ENCODE measurements at regions not wholly inside any gene's neighbourhood (a gene's known extent, or its start where the extent isn't known, plus 50 kb on each side); places are given as distances from the start of the nearest gene placed in this dataset.
"Not testable (repeated sequence)": the region's sequence is repeated elsewhere in the genome, so short reads cannot be mapped to it uniquely, and the experiment has no call there.

DNA sequence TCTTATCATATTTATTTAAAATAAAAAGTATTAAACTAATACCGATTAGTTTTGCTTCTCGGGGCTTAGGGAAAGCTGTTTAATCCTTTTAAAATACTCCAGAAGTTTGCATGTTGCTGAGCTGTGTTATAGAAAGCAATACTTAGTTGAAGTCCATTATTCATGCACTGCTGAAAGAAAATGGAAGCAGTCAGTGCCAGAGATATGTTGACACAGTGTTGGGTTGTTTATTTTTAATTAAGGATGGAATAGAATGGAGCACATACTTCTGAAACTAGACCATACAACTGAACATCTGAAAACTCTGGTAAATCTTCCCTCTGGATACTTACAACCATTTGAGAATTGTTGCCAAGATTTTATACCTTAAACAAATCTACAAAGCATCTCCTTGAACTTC, 282.7 kb upstream of the CCDC179 start:
- DNase-seq (ENCODE audit: low read depth in 3 of 3) = no peak

DNA sequence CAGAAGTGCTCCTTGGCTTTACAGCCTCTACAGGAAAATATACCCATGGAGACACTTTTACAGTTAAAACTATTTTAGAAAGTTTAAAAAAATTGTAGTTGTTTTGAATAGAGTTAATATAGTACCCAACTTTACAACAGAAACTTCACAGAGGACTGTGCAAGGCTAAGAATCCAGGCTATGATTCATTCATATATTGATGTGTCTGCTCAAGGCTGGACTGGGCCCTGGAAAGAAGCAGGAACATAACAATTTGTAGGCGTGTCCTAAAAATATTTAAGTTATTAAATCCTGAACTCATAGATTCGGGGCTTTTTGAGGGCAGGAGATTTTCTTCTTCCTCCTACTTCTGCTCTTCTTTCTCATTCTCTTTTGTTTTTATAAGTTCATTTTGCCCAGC, 291.5 kb upstream of the CCDC179 start:
- DNase-seq (ENCODE audit: low read depth in 3 of 3) = no peak

DNA sequence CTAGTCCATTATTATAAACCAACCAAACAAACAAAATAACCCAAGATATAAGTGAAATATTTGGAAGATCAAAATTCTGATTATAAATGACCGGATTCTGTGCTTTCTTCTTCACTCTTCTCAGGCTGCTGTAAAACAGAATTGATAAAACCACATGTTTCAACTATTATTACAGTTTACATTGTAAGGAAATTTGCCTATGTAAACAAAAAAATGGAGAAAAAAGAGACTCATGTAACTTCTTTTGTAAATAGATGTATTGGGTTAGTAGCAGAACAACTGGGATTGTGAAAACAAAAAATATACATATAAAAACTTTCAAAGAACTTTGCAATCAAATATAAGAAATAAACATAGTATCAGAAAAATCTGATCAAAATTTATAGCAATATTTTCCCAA, 295.2 kb upstream of the CCDC179 start:
- DNase-seq (ENCODE audit: low read depth in 3 of 3) = no peak

DNA sequence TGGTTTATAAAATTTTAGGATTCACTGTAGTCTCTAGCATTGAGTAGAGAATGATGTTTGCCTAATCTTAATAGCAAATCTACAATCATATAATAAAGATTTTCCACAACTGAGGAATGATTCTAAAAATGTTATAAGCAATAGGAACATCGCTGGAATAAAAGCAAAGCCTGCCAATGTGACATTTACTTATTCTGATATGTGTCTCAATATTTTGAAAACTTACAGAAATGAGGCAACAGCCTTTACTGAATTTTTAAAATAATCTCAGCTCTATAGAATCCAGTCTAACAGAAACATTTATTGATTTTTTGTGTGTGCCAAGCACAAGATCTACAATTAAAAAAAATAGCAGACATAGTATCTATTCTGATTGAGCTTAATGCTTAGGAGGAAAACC, 303.7 kb upstream of the CCDC179 start:
- DNase-seq (ENCODE audit: low read depth in 3 of 3) = no peak

DNA sequence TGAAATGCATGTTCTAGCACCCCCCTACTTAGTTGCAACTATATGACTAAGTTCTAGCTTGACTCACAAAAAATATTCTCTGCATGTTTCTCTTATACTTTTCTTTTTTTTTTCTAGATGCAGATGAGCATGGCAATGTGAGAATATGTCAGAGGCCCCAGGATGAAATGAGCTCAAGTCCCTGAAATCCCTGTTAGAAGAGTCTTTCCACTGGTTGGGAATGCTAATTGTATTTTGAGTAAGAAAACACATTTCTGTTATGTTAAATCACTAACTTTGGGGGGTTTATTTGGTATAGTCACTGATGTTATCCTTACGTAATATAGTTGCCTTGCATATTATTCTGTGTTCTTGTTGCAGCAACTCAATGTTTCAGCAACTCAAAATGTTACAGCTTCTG, 306.1 kb upstream of the CCDC179 start:
- DNase-seq (ENCODE audit: low read depth in 3 of 3) = no peak

DNA sequence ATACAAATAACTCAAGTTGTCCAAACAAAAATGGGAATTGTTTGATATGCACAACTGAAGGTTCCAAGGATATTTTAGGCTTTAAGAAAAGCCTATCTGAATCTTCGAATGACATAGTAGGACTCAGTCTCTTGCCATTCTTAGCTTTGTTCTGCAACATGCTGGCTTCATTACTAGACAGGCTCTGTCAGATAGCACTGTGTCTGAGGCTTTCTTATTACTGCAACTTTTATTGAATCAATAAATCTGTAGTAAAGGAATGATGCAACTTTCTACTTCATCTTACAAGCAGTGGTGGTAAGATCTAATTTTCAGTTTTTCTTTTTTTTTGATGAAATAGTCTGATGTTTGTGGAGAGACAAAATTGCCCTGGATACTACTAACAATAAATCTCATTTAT, 319.3 kb upstream of the CCDC179 start:
- DNase-seq (ENCODE audit: low read depth in 3 of 3) = no peak

DNA sequence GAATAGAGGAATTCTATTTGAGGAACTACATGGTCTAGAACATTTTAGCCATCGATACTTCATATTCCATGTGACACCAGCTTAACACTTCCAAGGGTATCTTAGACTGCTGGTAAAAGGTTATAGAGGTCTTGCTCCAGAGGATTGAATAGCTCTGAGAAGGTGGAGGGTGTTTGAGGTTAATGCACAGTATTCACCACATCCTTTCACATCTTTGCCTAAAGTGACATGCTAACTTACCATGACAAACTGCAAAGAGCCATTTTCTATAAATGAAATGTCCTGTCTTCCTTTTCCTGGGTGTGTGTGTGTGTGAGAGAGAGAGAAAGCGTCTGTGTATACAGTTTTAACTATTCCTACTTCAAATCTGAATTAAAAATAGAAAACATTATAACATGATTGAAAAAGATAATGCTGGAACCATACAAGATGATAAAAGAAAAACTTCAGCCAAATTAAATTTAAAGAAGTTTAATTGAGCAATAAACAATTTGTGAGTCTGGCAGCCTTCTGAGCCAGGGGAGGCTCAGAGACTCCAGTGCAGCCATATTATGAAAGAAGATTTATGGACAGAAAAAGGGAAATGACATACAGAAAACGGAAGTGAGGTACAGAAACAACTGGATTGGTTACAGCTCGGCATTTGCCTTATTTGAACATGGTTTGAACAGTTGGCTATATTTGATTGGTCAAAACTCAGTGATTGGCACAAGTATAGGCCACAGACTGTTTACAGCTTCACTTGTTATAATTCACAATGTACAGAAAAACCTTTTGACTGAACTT, 320.9 kb upstream of the CCDC179 start:
- DNase-seq (ENCODE audit: low read depth in 3 of 3) = no peak

DNA sequence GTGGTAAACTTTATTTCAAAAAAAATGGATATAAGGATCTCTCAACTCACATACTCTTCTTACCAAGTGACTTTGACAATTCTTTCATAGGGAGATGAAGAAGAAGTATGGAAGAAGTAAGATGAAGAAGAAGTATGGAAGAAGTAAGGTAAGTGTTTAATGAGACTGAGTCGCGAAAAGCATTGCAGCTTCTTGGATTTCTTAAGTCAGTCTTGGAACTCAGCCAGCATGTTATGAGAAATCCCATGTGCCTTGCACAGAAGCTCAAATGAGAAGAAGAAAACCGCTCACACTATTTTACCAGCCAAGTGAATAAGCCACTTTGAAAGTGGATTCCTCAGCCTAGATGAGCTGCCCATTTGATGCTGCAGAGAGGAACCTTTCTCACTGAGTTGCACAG, 332.0 kb upstream of the CCDC179 start:
- DNase-seq (ENCODE audit: low read depth in 3 of 3) = no peak

DNA sequence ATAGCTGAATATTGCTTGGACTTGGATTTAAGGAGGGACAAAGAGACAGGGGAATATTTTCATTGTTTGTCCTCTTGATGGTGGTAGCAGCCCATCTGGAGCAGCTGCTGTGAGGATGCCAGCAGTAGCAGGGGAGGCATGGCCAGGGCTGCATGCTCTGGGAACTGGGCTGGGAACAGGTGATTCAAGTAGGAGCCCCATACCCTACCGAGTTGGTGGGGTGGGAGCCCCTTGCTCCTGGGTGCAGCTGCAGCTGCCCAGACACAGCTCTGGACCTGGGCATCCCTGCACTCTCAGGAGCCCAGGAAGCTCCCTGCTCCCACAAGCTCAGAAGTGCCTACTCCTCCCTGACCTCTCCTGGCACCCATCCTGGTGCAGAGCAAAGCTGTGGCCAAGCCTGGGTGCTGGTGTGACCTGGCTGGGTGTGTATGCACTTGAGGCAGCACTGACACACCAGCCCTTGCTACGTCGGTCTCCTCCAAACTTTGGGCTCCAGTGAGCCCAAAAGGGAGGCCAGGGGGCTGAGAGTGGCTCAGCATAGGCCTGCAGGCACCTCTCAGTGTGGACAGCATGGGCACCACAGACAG, 341.8 kb upstream of the CCDC179 start:
- no peak for DNase-seq (ENCODE audit: low read depth in 3 of 3)

DNA sequence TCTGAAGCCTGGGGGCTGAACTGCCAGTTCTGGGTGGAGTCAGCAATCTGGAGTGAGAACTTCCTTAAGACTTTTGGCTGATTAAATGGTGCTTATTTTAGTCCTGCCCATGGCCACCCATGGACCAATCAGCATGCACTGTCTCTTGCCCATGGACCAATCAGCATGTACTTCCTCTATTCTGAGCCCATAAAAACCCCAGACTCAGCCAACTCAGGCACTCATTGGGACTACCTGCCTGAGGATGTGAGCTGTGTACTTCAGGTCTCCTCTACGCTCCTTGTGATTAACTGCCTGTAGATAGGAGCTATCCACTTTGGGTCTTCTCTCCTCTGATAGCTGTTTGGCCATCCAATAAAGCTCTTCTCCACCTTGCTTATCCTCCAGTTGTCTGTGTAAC, 342.3 kb upstream of the CCDC179 start:
- no peak for DNase-seq (ENCODE audit: low read depth in 3 of 3)

DNA sequence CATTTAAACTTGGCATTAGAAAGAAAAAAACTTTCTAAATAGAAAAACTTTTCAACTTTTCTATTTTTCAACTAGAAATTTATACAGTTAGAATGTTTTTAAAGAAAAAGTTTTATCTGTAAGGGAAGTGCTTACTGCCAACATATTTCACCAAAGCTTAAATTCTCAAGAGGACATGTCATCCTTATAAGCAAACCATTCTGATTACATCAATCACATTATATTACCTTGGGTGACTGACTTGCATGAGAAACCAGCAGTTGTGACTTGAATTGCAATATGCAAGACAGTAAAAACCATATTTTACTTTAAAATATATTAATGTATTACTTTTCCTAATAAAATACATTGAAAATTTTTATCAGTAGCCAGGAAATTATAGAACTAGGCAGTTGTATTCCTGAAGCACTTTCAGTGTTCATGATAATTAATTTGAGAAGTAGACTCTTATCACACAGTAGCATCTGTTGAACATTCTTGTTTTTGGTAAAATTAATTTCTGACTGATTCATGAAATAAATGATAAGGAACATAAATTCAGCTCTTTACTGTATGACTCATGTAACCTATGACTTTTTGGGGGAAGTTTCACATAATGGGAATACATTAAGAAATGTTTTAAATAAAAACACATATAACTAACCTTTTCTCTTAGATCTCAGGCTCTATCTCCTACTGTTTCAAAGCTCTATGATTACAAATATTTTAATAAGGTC, 345.0 kb upstream of the CCDC179 start:
- DNase-seq (ENCODE audit: low read depth in 3 of 3) = no peak

DNA sequence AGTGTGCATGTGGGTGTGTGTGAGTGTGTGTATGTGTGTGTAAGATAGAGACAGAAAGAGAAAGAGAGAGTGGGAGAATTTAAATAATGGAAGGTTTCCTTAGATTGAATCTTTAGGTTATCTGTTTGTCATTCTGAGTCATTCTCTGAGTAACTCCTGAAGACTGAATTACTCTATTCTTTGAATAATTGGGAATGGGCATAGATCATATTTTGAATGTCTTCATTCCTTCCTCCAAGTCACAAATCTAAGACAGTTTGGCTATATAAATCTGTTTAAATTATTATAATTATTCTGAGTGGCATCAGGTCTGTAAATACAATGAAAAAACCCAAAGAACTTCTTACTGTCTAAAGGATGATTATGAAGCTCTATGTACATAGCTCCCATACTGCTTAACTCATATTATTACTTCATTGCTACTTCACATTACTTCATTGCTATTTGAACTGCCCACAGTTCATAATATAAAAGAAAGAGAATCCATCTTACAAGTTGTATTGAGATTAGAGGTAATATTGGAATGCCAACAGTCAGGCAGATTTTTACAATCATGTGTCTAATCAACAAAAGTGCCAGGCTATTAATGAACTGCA, 346.6 kb upstream of the CCDC179 start:
- DNase-seq (ENCODE audit: low read depth in 3 of 3) = no peak

DNA sequence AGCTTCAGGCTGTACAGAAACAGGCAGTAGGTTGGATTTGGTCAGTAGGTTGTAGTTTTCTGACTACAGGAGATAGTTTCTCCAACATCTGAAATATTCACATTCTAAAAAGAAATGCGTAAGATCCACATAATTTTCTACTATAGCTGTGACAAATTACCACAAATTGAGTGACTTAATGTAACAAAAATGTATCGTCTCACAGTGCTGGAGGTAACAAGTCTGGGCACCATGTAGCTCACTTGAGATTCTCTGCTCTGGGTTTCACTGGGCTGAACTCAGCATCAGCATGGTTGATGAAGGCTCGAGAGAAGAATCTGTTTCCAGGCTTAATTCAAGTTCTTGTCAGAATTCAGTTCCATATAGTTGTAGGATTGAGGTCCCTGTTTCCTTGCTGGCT, 350.9 kb upstream of the CCDC179 start:
- DNase-seq (ENCODE audit: low read depth in 3 of 3) = no peak

DNA sequence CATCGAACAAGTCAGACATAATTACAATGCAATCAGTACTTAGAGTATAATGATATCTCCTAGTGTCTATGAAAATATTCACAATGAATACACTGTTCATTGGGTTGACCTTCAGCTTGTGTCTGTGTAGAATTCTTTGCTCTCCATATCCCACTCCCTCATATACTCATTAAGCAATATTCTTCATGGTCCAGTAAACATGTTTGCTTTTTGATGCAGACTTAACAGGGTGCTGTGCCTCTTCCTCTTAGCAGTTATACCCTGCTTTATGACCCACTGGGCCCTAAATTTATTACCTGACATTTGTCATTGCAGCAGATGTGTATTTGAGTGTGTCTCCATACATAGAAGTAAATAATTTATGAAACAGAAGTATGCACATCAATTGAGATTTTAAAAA, 352.5 kb upstream of the CCDC179 start:
- no peak for DNase-seq (ENCODE audit: low read depth in 3 of 3)

DNA sequence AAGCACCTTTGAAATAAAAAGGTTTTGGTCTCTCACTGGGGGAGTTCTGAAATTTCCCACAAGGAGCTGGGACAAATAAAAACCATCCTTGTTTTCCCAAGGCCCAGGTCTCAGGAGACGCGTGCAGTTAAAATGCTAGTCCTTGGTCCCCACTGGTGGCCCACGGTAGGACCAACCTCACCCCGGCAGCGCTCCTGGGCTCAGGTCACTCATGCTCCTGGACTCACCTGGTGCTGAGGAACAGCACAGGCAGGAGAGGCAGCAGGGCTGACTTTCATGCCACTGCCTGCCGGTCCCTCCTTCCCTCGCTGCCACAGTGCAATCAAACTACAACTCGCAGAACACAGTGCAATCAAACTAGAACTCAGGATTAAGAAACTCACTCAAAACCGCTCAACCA, 356.8 kb upstream of the CCDC179 start:
- DNase-seq (ENCODE audit: low read depth in 3 of 3) = no peak

DNA sequence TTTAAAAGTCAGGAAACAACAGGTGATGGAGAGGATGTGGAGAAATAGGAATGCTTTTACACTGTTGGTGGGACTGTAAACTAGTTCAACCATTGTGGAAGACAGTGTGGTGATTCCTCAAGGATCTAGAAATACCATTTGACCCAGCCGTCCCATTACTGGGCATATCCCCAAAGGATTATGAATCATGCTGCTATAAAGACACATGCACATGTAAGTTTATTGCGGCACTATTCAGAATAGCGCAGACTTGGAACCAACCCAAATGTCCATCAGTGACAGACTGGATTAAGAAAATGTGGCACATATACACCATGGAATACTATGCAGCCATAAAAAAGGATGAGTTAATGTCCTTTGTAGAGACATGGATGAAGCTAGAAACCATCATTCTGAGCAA, 359.8 kb upstream of the CCDC179 start:
- DNase-seq (ENCODE audit: low read depth in 3 of 3) = not testable (repeated sequence)

DNA sequence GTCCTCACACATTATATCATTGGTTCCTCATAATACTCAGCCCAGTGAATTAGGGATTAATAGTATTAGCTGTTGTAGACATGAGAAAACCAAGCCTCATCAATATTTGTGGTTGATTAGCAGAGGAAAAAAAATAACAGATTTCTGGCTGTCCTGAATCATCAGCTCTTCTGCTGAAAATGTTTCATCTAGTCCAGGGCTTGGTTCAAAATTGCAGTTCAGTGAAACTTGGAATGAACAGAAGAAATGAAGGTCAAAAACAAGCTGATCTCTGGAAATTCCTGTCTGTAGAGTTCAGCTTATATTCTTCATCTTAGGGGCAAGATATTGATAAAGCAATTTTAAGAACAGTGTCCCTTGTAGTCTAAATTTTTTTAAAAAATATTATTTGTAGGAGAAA, 361.1 kb upstream of the CCDC179 start:
- no peak for DNase-seq (ENCODE audit: low read depth in 3 of 3)

DNA sequence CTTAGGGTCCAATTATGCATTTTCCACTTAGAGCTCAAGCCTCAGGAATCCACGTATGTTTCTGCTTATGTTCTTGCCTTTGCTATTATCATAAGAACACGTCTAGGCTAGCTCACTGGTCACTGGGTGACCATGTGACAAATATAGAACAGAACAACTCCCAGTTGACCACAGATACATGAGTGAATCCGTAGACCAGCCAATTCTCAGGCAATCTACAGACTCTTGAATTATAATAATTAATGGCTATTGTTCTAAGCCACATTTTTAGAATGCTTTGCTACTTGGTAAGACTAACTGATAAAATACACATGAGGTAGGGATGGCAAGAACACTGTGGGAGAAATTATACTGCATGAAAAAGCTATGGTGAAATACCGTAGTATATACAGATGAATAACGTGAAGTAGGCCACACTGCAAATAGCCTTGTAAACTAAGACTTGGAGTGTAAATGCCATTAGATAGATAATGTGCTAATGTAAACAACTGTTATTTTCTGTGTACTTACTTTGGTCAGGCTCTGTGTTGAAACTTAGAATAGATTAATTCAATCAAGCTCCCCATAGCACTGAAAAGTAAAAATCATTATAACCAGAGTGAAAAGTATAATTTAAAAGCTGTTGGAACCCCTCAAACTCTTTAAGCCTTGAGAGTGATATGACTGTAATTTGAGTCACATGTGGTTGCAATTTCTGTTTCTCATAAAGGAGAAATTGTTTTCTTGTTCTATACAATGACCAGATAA, 366.2 kb upstream of the CCDC179 start:
- no peak for DNase-seq (ENCODE audit: low read depth in 3 of 3)

DNA sequence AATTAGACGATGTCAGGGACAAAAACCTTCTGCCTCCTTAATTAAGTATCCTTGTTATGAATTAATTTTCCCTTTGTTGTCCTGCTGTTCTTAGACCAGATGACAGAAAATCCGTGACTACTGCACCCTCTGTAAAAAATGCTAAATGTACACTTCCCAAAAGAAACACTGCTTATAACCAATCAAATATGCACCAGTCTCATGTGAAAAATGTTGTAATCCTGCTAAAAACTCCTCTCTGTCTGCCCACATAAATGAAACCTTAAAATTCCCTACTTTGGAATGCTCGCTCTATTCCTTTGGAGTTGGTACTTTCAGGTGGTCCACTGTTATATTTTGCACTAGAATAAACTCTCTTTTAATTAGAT, 366.8 kb upstream of the CCDC179 start:
- no peak for DNase-seq (ENCODE audit: low read depth in 3 of 3)

DNA sequence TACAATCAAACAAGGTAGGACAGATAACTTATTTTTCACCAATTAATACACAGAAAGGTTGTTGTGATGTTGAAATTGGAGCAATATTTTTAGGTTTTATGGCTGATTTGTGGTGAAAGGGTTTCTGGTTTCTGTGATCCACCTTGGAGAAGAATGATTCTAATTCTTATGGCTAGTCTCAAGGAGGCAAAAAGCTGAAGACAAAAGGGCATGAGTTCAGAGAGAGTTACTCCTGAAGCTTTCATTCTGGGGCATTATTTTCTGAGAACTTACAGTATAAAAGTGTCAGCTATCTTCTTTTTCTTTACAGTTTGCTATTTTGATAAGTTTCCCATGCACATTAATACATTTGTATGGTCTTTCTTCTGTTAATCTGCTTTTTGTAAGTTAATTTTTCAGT, 372.4 kb upstream of the CCDC179 start:
- no peak for DNase-seq (ENCODE audit: low read depth in 3 of 3)

DNA sequence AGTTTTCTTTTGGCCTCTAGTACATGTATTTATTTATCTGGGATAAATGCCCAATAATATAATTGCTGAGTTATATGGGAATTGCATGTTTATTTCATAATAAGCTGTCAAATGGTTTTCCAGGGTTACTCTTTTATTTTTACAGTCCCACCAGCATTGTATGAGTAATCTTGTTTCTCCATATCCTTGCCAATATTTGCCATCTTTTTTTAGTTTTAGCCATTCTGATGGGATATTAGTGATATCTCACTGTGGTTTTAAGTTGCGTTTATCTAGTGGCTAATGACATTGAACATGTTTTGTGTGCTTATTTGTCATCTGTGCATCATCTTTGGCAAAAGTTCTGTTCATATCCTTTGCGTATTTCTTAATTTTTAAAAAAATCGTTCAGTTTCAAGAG, 372.8 kb upstream of the CCDC179 start:
- DNase-seq (ENCODE audit: low read depth in 3 of 3) = no peak
